Spinal cord (tissue), 9 donors: ENCODE measurements at regions not wholly inside any gene's neighbourhood (a gene's known extent, or its start where the extent isn't known, plus 50 kb on each side); places are given as distances from the start of the nearest gene placed in this dataset.

Experiments
- DNase-seq, 6 donors: peaks; one replicate each; pipeline versions ENCODE4 v3.0.0 to v3.0.0-alpha.2; 2013 to 2015; ENCODE audit warnings: low spot score in 6 of 6, low read depth in 4 of 6
- H3K27ac ChIP-seq: one replicate; pipeline ENCODE4 v1.5.1; 2013; ENCODE audit warnings: low read depth, low read length, control low read depth
- H3K27me3 ChIP-seq: one replicate; pipeline ENCODE4 v1.6.1; 2013; ENCODE audit warnings: low read length; ENCODE audit not compliant: control insufficient read depth, insufficient read depth
- H3K36me3 ChIP-seq: one replicate; pipeline ENCODE4 v1.6.1; 2013; ENCODE audit warnings: low read length; ENCODE audit not compliant: control insufficient read depth, insufficient read depth
- H3K4me1 ChIP-seq: one replicate; pipeline ENCODE4 v1.6.1; 2013; ENCODE audit warnings: low read length; ENCODE audit not compliant: control insufficient read depth, insufficient read depth
- H3K4me3 ChIP-seq: one replicate; pipeline ENCODE4 v1.5.1; 2013; ENCODE audit warnings: low read depth, low read length, control low read depth
- H3K9me3 ChIP-seq: one replicate; pipeline ENCODE4 v1.6.1; 2013; ENCODE audit warnings: low read length; ENCODE audit not compliant: control insufficient read depth, insufficient read depth
- WGBS: methylation state at CpG from one replicate; pipeline ENCODE4 v1.1.5; 2013; ENCODE audit warnings: missing lambda C conversion rate; ENCODE audit not compliant: insufficient coverage; 5-methylcytosine and 5-hydroxymethylcytosine counted together
- donor health status: healthy.

DNA sequence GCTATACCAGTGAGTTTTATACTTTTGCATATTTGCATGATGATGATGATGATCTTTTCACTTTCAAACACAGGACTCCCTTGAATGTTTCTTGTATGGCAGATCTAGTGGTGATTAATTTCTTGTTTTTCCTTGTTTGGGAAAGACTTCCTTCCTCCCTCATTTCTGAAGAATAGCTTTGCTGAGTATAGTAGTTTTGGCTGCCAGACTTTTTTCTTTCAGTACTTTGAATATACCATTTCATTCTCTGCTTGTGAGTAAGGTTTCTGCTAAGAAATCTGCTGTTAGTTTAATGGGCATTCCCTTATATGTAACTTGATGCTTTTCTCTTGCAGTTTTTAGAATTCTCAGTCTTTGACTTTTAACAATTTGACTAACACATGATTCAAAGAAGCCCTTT, 547.4 kb upstream of the CXADR start:
- H3K4me1 ChIP-seq, result no peaks in the 10 kb centered on the region

DNA sequence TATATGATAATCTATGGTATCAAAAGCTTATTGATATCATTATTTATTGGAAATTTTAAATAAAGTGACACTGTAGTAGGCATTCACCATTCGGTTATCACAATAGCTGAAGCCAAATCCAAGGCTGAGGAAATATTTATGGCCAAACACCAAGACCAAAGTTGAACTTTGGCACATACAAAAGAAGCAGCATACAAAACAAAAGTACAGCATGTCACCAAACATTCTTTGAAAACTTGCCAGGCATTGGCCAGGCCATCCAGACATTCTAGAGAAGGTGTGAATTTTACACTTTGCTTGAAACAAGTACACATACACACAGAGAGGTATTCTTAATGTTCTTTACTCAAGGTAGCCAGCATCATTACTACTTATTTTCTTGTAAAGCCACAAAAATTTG, 544.4 kb upstream of the CXADR start:
- WGBS, result no CpG with 5 or more reads among the region's 1 CpG
- Histone ChIP-seq H3K27me3 (no peaks in the 10 kb centered on the region), H3K27ac (no peak overlapping the region), H3K36me3 (no peaks in the 10 kb centered on the region), H3K4me3 (no peak overlapping the region), H3K9me3 (peaks cover 6% of the 10 kb centered on the region), H3K4me1 (no peaks in the 10 kb centered on the region)
- no peak for DNase-seq

More for the DNA sequence above, 547.4 kb upstream of the CXADR start:
- Histone ChIP-seq H3K27ac (no peak overlapping the region), H3K36me3 (no peaks in the 10 kb centered on the region), H3K27me3 (no peaks in the 10 kb centered on the region), H3K9me3 (peaks cover 6% of the 10 kb centered on the region), H3K4me3 (no peak overlapping the region)
- DNase-seq, result no peak

DNA sequence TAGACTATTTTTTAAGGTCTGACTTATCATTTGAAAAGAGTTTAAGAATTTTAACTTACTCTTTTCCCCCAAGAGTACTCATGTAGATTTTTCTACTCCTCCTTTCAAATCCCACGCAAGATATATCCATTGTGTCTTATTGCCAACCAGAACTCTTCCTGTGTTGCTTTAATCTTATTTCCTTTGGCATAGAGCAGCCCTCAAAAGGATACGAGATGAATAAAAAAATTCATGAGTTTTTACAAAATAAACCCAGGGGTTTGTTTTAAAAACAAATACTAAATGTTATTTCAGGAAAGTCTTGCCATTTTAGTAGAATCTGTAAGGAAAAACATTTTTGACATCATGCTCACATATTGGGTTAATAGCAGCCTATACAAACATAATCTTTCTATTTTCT, 543.2 kb upstream of the CXADR start:
- H3K9me3 ChIP-seq, result peaks cover 6% of the 10 kb centered on the region
- H3K27me3 ChIP-seq, result no peaks in the 10 kb centered on the region
- peak in 1 of 6 donors; percentile 57 for DNase-seq
- H3K27ac ChIP-seq, result no peak overlapping the region
- H3K36me3 ChIP-seq, result no peaks in the 10 kb centered on the region
- H3K4me3 ChIP-seq, result no peak overlapping the region
- whole genome bisulfite sequencing, result no CpG with 5 or more reads among the region's 2 CpGs
- H3K4me1 ChIP-seq, result no peaks in the 10 kb centered on the region

DNA sequence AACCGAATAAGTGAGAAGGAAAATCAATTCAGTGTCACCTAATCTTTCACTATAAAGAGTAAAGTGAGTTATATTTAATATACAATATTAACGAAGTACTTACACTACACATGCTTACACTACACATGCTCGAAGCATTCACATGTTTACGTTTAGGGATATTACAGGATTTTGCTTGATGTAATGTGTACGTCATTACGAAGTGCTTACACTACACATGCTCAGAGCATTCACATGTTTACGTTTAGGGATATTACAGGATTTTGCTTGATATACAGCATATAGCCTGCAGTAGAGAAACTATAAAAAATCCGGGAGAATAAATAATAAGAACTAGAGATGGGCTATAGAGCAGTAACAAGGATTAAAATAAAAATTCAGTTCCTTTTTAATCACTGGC, 538.8 kb upstream of the CXADR start:
- no peak overlapping the region for H3K4me3 ChIP-seq
- H3K36me3 ChIP-seq, result no peaks in the 10 kb centered on the region
- DNase-seq, result no peak
- H3K9me3 ChIP-seq, result no peaks in the 10 kb centered on the region
- no peak overlapping the region for H3K27ac ChIP-seq
- no peaks in the 10 kb centered on the region for H3K27me3 ChIP-seq
- no CpG with 5 or more reads among the region's 8 CpGs for WGBS
- no peaks in the 10 kb centered on the region for H3K4me1 ChIP-seq

DNA sequence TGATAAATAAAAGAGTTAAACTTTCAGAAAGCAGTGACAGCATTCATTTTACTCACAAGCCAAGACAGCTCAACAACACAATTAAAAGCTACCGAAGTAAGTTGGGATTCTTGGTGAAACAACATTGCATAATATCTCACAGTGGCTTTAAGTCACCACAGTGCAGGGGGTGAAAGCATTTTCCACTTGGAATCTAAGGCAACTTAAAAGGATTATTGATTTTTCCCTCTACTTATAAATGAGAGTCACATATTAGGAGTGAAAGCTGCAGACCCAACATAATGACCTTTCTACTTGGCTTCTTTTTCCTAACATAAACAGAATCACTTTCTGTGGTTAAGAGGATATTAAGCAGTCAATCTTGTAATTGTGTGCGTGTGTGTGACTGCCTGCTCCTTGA, 536.6 kb upstream of the CXADR start:
- WGBS, result no CpG with 5 or more reads among the region's 2 CpGs
- H3K27ac ChIP-seq, result no peak overlapping the region
- H3K4me1 ChIP-seq, result no peaks in the 10 kb centered on the region
- no peaks in the 10 kb centered on the region for H3K9me3 ChIP-seq
- H3K36me3 ChIP-seq, result no peaks in the 10 kb centered on the region
- H3K27me3 ChIP-seq, result no peaks in the 10 kb centered on the region
- H3K4me3 ChIP-seq, result no peak overlapping the region
- DNase-seq, result peak in 1 of 6 donors; percentile 34

DNA sequence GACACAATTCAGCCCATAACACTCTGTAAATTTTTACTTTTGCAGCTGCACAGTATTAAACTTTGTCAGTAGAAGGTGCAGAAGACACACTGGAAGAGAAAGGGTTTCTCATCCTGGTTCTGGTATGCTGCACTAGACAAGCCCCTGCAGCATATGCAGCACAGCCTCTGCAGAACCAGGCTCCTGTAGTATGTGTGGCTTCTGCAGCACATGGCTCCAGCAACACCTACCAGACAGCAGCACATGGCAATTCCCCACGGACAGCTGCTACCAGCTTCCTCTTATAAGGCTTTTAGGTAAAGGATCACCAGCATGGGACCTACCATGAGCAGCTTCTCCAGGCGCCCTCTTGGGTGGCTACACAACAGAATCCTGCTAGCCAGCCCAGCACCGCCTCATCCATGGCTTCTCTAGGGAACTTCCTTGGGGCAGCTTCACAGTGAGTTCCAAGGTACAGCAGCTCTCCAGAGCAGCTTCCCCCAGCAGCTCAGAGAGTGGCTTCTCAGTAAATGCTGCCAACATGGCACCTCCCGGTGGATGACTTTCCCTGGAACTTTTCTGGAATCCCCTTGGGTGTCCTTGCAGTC, 534.4 kb upstream of the CXADR start:
- H3K9me3 ChIP-seq, result no peaks in the 10 kb centered on the region
- no peaks in the 10 kb centered on the region for H3K36me3 ChIP-seq
- DNase-seq, result no peak
- no peak overlapping the region for H3K27ac ChIP-seq
- H3K4me1 ChIP-seq, result no peaks in the 10 kb centered on the region
- WGBS, result 92% methylated on average over 4 of the region's 4 CpGs
- no peaks in the 10 kb centered on the region for H3K27me3 ChIP-seq
- no peak overlapping the region for H3K4me3 ChIP-seq

DNA sequence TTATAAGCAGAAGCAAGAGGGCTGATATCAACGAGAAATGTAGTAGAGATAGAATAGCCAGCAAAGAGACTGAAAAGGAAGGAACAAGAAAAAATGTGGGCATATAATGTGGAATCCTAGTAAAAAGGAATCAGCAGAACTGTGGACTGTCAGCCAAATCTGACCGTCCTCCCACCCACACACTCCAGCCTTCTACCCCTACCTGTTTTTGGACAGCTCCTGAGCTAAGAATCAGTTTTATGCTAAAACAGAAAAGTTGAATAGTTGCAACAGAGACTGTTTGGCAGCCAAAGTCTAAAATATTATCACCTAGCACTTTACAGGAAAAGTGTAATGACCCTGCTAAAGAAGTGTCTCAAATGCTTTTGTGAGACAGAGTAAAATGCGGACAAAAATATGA, 533.3 kb upstream of the CXADR start:
- H3K9me3 ChIP-seq, result no peaks in the 10 kb centered on the region
- H3K27me3 ChIP-seq, result no peaks in the 10 kb centered on the region
- H3K4me3 ChIP-seq, result no peak overlapping the region
- no peaks in the 10 kb centered on the region for H3K4me1 ChIP-seq
- no peak for DNase-seq
- WGBS, result 100% methylated on average over 2 of the region's 3 CpGs
- H3K27ac ChIP-seq, result no peak overlapping the region
- no peaks in the 10 kb centered on the region for H3K36me3 ChIP-seq

DNA sequence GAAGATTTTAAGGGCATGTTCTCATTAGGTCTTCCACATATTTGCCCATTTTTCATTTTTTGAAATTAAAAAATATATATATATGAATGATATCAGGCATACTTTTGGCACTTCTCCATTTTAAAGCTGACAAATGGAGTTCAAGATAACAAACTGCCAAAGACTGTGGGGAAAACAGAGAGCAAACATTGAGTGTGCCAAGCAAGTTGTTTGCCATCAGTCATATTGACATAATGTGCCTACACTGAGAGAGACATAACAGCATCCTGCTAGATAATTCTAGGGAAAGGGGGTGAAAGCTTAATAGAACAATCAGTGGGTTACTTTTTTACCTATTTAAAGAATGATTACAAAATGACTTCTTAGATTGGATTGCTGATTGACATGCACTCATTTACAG, 529.4 kb upstream of the CXADR start:
- Histone ChIP-seq H3K9me3 (peaks cover 2% of the 10 kb centered on the region), H3K27ac (no peak overlapping the region), H3K27me3 (no peaks in the 10 kb centered on the region), H3K36me3 (no peaks in the 10 kb centered on the region), H3K4me3 (no peak overlapping the region), H3K4me1 (no peaks in the 10 kb centered on the region)
- peak in 1 of 6 donors; percentile 62 for DNase-seq

DNA sequence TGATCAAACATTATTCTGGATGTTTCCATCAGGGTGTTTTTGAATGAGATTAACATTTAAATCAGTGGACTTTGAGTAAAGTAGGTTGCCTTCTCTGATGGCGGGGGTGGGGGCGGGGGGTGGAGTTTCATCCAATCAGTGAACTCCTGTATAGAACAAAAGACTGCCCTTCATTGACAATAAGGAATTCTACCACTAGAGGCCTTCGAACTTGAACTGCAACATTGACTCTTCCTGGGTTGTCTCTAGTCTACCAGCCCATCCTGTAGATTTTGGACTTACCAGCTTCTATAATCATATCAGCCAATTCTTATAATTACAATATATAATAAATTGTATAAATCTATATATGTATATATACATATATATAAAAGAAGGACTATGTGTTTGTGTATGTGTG, 520.4 kb upstream of the CXADR start:
- no peak for DNase-seq
- Histone ChIP-seq H3K27ac (no peak overlapping the region), H3K4me1 (no peaks in the 10 kb centered on the region), H3K4me3 (no peak overlapping the region), H3K27me3 (no peaks in the 10 kb centered on the region), H3K36me3 (no peaks in the 10 kb centered on the region), H3K9me3 (peaks cover under 1% of the 10 kb centered on the region)
- WGBS, result no CpG with 5 or more reads among the region's 3 CpGs

DNA sequence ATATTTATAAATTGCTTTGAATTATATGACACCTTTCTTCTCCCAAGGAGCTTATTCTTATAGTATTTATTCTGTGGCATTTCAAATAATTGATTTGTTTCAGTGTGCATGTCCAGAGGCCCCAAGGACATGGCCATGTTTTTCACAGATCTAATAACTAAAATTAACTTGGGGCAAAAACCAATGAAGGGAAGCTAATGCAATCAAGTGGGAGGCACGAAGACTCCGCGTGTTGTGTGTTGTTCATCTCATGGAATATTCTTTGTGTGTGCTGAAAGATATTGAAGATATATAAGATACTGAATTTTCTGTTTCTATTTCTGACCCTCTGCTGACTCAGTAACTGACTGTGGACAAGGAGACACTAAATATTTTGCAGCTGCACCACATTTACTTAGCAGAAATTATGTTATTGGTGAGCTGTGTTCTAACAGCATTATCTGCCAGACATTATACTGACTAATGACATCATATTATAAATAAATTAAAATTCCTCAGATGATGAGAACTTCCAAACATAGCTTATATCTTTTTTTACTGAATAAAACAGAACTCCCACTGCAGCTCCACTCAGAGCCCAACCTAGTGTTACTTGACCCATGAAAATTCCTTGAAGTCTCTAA, 519.3 kb upstream of the CXADR start:
- Histone ChIP-seq H3K27ac (no peak overlapping the region), H3K36me3 (no peaks in the 10 kb centered on the region), H3K27me3 (no peaks in the 10 kb centered on the region), H3K4me1 (no peaks in the 10 kb centered on the region), H3K9me3 (peaks cover 2% of the 10 kb centered on the region), H3K4me3 (no peak overlapping the region)
- DNase-seq, result no peak
- WGBS, result no CpG with 5 or more reads among the region's 3 CpGs
